Naive B cell (primary cell): ENCODE measurements at regions not wholly inside any gene's neighbourhood (a gene's known extent, or its start where the extent isn't known, plus 50 kb on each side); places are given as distances from the start of the nearest gene placed in this dataset.
"Not testable (repeated sequence)": the region's sequence is repeated elsewhere in the genome, so short reads cannot be mapped to it uniquely, and the experiment has no call there.

Source experiments
- ATAC-seq, 2 donors: fragments of 150-1000 bp; cut with Tn5 transposase; 2 replicates each; pipeline ENCODE4 v1.10.0; 2021; ENCODE audit warnings: low read depth in 2 of 2, mild to moderate bottlenecking in 2 of 2, moderate library complexity in 2 of 2
- DNase-seq: peaks from one replicate; pipeline ENCODE4 v3.0.0; 2022
- H3K27ac Mint-ChIP-seq, 6 donors: one replicate each; pipeline ENCODE4 v1.8.0; 2020 to 2022; ENCODE audit warnings: mild to moderate bottlenecking in 6 of 6, mixed read lengths in 6 of 6, moderate library complexity in 5 of 6, inconsistent platforms in 2 of 6
- H3K27me3 Mint-ChIP-seq, 3 donors: one replicate each; pipeline ENCODE4 v1.8.0; 2021 to 2022; ENCODE audit warnings: mixed read lengths in 3 of 3, mild to moderate bottlenecking in 1 of 3
- H3K36me3 Mint-ChIP-seq, 2 donors: one replicate each; pipeline ENCODE4 v1.8.0; 2020 to 2022; ENCODE audit warnings: mixed read lengths in 2 of 2, inconsistent platforms in 1 of 2, mild to moderate bottlenecking in 1 of 2
- H3K4me1 Mint-ChIP-seq, 3 donors: one replicate each; pipeline ENCODE4 v1.8.0; 2020 to 2022; ENCODE audit warnings: mixed read lengths in 3 of 3, inconsistent platforms in 1 of 3, mild to moderate bottlenecking in 1 of 3, moderate library complexity in 1 of 3
- H3K4me3 Mint-ChIP-seq, 8 donors: one replicate each; pipeline ENCODE4 v1.8.0; 2020 to 2022; ENCODE audit warnings: mild to moderate bottlenecking in 8 of 8, mixed read lengths in 8 of 8, moderate library complexity in 8 of 8, inconsistent platforms in 2 of 8
- H3K9me3 Mint-ChIP-seq, 7 donors: one replicate each; pipeline ENCODE4 v1.8.0; 2020 to 2022; ENCODE audit warnings: mixed read lengths in 7 of 7, mild to moderate bottlenecking in 5 of 7, inconsistent platforms in 2 of 7, moderate library complexity in 1 of 7

DNA sequence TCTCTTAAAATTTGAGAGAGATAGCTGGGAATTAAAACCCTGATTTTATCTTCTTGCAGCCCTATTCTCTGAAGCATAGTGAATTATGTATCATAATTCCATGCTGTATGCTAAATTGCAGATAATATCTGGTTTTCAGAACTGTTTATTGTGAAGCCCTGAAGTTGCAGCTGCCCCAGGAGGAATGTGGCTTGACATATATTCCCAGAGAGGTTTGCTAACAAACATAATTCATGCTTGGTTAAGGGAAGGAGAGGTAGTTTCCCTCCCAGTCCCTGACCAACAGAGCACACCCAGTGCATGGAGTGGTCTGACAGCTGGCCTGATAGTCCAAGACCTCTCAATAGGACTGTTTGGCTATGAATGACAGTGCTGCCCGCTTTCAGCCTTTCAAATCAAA lies 500.6 kb upstream of the MIR17HG start:
- Mint-ChIP-seq H3K4me3 (no peak overlapping the region), H3K4me1 (no peaks in the 10 kb centered on the region), H3K27me3 (no peaks in the 10 kb centered on the region), H3K36me3 (no peaks in the 10 kb centered on the region), H3K27ac (no peak overlapping the region), H3K9me3 (peaks cover 0 to 14% (median 10%) of the 10 kb centered on the region in 7 donors)
- no peak for ATAC-seq
- DNase-seq, result no peak

- H3K36me3 Mint-ChIP-seq, result not testable (repeated sequence)
- peak overlapping the region in 1 of 8 donors; percentile 4 for H3K4me3 Mint-ChIP-seq
These were observed 493.8 kb upstream of the MIR17HG start for GRCh38 chr13:90853666-90854065.

DNA sequence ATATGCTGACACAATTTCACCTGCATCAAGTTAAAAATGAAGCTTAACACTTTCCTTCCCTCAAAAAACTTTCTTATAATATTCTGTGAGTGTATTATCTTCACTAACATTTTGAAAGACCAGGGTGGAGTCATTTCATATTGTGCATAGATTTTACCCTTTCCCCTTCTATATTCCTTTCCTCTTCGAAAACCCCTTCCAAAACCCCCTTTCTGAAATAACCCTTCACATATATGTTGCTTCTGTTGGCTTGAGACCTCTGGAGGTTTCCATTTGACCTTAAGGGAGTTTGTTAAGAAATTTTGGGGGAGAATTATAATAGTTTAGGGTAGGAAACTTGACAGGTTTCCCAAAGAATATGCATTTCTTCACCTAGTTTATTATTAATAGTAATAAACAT lies 489.6 kb upstream of the MIR17HG start:
- Mint-ChIP-seq H3K27ac (no peak overlapping the region), H3K36me3 (no peaks in the 10 kb centered on the region), H3K4me3 (no peak overlapping the region), H3K4me1 (no peaks in the 10 kb centered on the region), H3K9me3 (peaks cover 0 to 6% (median 0%) of the 10 kb centered on the region in 7 donors), H3K27me3 (no peaks in the 10 kb centered on the region)
- DNase-seq (no peak), ATAC-seq (no peak)

More at GRCh38 chr13:90853666-90854065, 493.8 kb upstream of the MIR17HG start:
- ATAC-seq, H3K27ac Mint-ChIP-seq, H3K27me3 Mint-ChIP-seq, DNase-seq, H3K4me1 Mint-ChIP-seq: not testable (repeated sequence)
- H3K9me3 Mint-ChIP-seq, result peaks cover 0 to 17% (median 5%) of the 10 kb centered on the region in 7 donors

GRCh38 chr13:90866006-90866405 lies 481.5 kb upstream of the MIR17HG start:
- H3K9me3 Mint-ChIP-seq, result peaks cover 0 to 4% (median 0%) of the 10 kb centered on the region in 7 donors
- no peak overlapping the region for H3K27ac Mint-ChIP-seq
- no peaks in the 10 kb centered on the region for H3K27me3 Mint-ChIP-seq
- no peaks in the 10 kb centered on the region for H3K36me3 Mint-ChIP-seq
- H3K4me3 Mint-ChIP-seq, result no peak overlapping the region
- ATAC-seq (no peak), DNase-seq (no peak)
- peaks cover 0 to 8% (median 3%) of the 10 kb centered on the region in 3 donors for H3K4me1 Mint-ChIP-seq

DNA sequence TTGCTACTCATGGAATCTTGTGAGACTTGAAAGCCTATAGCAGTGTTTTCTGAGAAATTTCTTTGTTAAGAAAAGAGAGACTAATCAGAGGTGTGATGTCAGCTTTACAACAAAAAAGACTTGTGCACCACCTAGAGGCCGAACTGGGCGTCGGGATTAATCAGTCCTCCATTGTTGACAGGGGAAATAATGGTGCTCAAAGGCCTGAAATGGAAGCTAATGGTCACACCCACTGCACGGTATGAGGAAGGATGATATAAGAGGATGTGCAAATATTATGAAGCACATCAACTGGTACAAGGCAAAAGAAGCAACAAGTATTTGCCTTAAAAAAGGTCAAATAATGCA lies 480.2 kb upstream of the MIR17HG start:
- H3K4me3 Mint-ChIP-seq, result no peak overlapping the region
- peaks cover 0 to 4% (median 0%) of the 10 kb centered on the region in 7 donors for H3K9me3 Mint-ChIP-seq
- H3K36me3 Mint-ChIP-seq, result no peaks in the 10 kb centered on the region
- H3K27me3 Mint-ChIP-seq, result no peaks in the 10 kb centered on the region
- peaks cover 0 to 8% (median 3%) of the 10 kb centered on the region in 3 donors for H3K4me1 Mint-ChIP-seq
- no peak for DNase-seq
- ATAC-seq, result peak in 1 of 2 donors; percentile 52
- H3K27ac Mint-ChIP-seq, result no peak overlapping the region

GRCh38 chr13:90868321-90868920 lies 479.1 kb upstream of the MIR17HG start:
- no peaks in the 10 kb centered on the region for H3K36me3 Mint-ChIP-seq
- peaks cover 0 to 4% (median 0%) of the 10 kb centered on the region in 7 donors for H3K9me3 Mint-ChIP-seq
- no peak for ATAC-seq
- H3K27me3 Mint-ChIP-seq, result no peaks in the 10 kb centered on the region
- DNase-seq, result no peak
- no peak overlapping the region for H3K27ac Mint-ChIP-seq
- no peak overlapping the region for H3K4me3 Mint-ChIP-seq
- peaks cover 0 to 8% (median 3%) of the 10 kb centered on the region in 3 donors for H3K4me1 Mint-ChIP-seq

DNA sequence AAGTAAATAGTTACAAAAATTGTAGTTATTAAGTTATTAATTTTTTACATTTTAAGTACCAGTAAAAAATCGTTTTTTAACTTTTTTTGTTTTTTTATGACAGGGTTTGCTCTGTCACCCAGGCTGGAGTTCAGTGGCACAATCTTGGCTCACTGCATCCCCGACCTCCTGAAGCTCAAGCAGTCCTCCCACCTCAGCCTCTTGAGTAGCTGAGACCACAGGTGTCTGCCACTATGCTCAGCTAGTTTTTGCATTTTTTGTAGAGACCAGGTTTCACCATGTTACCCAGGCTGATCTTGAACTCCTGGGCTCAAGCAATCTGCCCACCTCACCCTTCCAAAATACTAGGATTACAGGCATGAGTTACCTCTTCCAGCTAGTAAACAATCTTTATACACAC lies 477.9 kb upstream of the MIR17HG start:
- H3K27me3 Mint-ChIP-seq, result no peaks in the 10 kb centered on the region
- ATAC-seq, result no peak
- H3K4me3 Mint-ChIP-seq, result no peak overlapping the region
- DNase-seq, result no peak
- H3K36me3 Mint-ChIP-seq, result no peaks in the 10 kb centered on the region
- H3K9me3 Mint-ChIP-seq, result peaks cover 0 to 4% (median 0%) of the 10 kb centered on the region in 7 donors
- H3K4me1 Mint-ChIP-seq, result peaks cover 0 to 8% (median 3%) of the 10 kb centered on the region in 3 donors
- no peak overlapping the region for H3K27ac Mint-ChIP-seq

GRCh38 chr13:90872491-90873025 lies 474.9 kb upstream of the MIR17HG start:
- H3K27me3 Mint-ChIP-seq, result no peaks in the 10 kb centered on the region
- no peak for ATAC-seq
- H3K9me3 Mint-ChIP-seq, result peaks cover 0 to 4% (median 0%) of the 10 kb centered on the region in 7 donors
- H3K36me3 Mint-ChIP-seq, result no peaks in the 10 kb centered on the region
- H3K27ac Mint-ChIP-seq, result no peak overlapping the region
- H3K4me3 Mint-ChIP-seq, result no peak overlapping the region
- H3K4me1 Mint-ChIP-seq, result peaks cover 0 to 3% (median 0%) of the 10 kb centered on the region in 3 donors
- DNase-seq, result no peak

GRCh38 chr13:90880790-90881189 lies 466.7 kb upstream of the MIR17HG start:
- DNase-seq, result no peak
- Mint-ChIP-seq H3K4me1 (no peaks in the 10 kb centered on the region), H3K4me3 (no peak overlapping the region), H3K9me3 (peaks cover 0 to 2% (median 0%) of the 10 kb centered on the region in 7 donors), H3K27me3 (no peaks in the 10 kb centered on the region), H3K27ac (no peak overlapping the region), H3K36me3 (no peaks in the 10 kb centered on the region)
- ATAC-seq, result no peak

DNA sequence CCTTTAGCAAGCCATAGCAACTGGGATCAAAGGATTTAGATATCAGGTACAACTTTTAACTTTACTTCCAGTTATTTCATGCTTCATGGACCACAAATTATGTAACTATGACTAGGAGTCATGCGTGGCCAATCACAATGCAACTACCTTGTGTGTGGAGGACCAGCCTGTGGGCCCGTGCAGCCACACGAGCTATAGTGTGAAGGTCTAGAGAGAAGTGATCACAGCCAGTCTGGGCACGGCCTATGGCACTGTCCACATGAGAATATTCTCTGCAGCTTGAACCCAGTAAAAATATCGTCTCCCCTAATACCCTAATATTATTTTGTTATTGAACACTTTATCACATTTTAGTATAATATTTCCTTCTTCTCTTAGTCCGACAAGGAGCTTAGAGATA lies 464.9 kb upstream of the MIR17HG start:
- ATAC-seq (no peak), DNase-seq (no peak)
- Mint-ChIP-seq H3K27ac (no peak overlapping the region), H3K4me1 (no peaks in the 10 kb centered on the region), H3K27me3 (no peaks in the 10 kb centered on the region), H3K36me3 (no peaks in the 10 kb centered on the region), H3K9me3 (peaks cover 0 to 2% (median 0%) of the 10 kb centered on the region in 7 donors), H3K4me3 (no peak overlapping the region)

DNA sequence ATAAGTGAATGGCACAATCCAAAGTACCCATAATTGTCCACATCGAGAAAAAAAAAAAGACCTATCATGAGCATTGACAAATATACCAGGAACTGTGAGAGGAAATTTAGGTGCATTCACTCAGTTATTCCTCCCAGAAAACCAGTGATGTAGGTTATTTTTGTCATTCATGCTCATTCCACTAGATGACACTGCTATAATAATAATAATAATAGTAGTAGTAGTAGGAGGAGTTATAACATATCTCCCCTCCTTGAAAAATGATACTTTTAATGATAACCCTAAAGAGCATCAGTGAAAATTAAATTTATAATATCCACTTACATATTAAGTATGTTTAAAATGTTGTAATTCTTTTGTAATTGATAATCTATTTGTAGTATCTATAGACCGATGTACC lies 463.9 kb upstream of the MIR17HG start:
- ATAC-seq (no peak), DNase-seq (no peak)
- Mint-ChIP-seq H3K4me1 (no peaks in the 10 kb centered on the region), H3K27me3 (no peaks in the 10 kb centered on the region), H3K4me3 (no peak overlapping the region), H3K9me3 (peaks cover 0 to 2% (median 0%) of the 10 kb centered on the region in 7 donors), H3K27ac (no peak overlapping the region), H3K36me3 (no peaks in the 10 kb centered on the region)

- no peaks in the 10 kb centered on the region for H3K27me3 Mint-ChIP-seq
- H3K4me1 Mint-ChIP-seq, result no peaks in the 10 kb centered on the region
- H3K9me3 Mint-ChIP-seq, result peaks cover 0 to 2% (median 0%) of the 10 kb centered on the region in 7 donors
- no peak overlapping the region for H3K27ac Mint-ChIP-seq
- DNase-seq (no peak), ATAC-seq (no peak)
- no peaks in the 10 kb centered on the region for H3K36me3 Mint-ChIP-seq
- H3K4me3 Mint-ChIP-seq, result no peak overlapping the region
These were observed 463.4 kb upstream of the MIR17HG start for GRCh38 chr13:90884066-90884465.

DNA sequence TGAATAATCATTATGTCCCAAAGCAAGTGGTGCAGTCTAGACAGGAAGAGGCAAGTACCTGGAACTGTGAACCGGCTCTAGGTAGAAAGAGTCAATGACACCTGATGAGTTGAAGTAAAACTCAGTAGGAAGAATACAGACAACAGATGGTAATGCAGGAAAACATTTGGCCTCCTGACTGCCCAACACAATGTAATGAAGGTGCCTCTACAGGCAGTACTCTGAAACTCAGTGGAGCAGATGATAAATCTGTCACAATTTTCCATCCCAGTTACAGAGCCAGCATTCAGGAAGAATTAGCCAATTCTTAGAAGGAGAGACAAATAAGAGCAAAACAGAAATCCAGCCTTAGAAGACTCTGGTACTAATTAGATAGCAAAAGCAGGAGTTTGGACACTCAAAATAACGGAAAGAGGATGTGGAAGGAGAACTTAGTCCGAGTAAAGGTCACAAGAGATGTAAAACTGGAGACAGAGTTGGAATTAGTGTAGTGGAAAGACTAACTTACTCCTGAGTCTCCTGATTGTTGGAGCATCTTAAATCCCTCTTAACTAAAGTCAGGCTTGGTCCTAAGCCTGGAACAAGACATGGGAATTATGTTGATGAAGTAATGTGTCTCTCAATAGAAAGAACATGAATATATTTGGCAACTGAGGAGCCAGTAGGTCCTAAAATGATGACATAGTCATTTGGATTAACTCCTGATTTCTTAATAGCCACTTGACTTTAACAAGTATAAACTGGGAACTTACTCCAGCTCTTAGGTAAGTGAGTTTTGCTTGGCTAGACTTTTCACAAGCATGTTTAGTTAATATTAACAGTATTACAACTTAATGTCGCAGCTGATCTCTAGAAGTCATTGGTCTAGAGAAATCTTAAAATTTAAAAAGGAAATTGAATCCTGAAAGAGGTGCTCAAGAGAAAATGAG lies 457.3 kb upstream of the MIR17HG start:
- Mint-ChIP-seq H3K9me3 (peaks cover 0 to 8% (median 3%) of the 10 kb centered on the region in 7 donors), H3K36me3 (no peaks in the 10 kb centered on the region), H3K4me1 (no peaks in the 10 kb centered on the region), H3K27ac (no peak overlapping the region), H3K27me3 (no peaks in the 10 kb centered on the region), H3K4me3 (no peak overlapping the region)
- ATAC-seq (no peak), DNase-seq (no peak)

DNA sequence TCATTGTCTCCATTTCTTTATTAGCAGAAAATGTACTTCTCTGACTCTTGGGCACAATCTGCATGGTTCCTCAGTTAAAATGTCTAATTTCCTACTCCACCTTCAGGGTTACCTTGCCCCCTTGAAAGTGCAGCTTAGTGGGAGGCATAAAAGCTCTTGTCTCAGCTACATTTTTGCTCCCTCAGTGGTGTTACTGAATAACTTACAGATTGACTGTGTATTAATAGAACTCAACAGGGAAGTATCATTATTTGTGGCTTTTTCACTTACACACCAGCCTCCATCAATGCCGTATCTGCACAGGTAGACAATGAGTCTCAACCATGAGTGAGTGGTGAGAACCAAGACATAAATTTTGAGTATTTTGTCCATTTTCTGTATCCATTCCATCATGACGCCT lies 456.2 kb upstream of the MIR17HG start:
- DNase-seq (no peak), ATAC-seq (no peak)
- Mint-ChIP-seq H3K36me3 (no peaks in the 10 kb centered on the region), H3K4me1 (no peaks in the 10 kb centered on the region), H3K27me3 (no peaks in the 10 kb centered on the region), H3K4me3 (no peak overlapping the region), H3K9me3 (peaks cover 0 to 8% (median 3%) of the 10 kb centered on the region in 7 donors), H3K27ac (no peak overlapping the region)
